ENCODE measurements at regions not wholly inside any gene's neighbourhood (a gene's known extent, or its start where the extent isn't known, plus 50 kb on each side); places are given as distances from the start of the nearest gene placed in this dataset.

DNA sequence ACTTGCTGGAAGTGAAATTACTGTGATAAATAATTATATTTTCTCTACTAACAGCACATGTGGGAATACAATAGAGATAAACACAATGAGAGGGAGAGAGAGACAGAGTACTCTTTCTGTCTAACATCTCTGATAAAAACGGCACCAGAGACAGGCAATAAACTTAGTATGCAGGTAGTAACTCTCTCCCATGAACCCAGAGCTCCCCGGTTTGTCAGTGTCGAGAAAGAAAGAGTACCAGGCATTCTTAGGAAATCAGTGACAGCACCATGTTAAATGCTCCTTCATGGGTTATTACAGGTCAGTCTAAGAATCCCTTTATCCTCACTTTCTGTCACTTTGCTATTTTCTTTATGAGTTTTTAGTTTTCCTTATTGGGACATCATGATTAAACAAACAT lies 110.7 kb upstream of the EPHA3 start:
- no peak for TF ChIP-seq POLR2A (IDR thresholded peaks at IDR 0.05)
- TF ChIP-seq, protein P1, sequence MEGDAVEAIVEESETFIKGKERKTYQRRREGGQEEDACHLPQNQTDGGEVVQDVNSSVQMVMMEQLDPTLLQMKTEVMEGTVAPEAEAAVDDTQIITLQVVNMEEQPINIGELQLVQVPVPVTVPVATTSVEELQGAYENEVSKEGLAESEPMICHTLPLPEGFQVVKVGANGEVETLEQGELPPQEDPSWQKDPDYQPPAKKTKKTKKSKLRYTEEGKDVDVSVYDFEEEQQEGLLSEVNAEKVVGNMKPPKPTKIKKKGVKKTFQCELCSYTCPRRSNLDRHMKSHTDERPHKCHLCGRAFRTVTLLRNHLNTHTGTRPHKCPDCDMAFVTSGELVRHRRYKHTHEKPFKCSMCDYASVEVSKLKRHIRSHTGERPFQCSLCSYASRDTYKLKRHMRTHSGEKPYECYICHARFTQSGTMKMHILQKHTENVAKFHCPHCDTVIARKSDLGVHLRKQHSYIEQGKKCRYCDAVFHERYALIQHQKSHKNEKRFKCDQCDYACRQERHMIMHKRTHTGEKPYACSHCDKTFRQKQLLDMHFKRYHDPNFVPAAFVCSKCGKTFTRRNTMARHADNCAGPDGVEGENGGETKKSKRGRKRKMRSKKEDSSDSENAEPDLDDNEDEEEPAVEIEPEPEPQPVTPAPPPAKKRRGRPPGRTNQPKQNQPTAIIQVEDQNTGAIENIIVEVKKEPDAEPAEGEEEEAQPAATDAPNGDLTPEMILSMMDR (IDR thresholded peaks at IDR 0.05), result no peak

Data from uterus (tissue), 2 donors.